K562 (cell line): ENCODE measurements at regions not wholly inside any gene's neighbourhood (a gene's known extent, or its start where the extent isn't known, plus 50 kb on each side); places are given as distances from the start of the nearest gene placed in this dataset.
A peak's percentile ranks its signal among the peaks of the same experiment; 100 is the strongest.

Experiments
- CEBPB ChIP-seq: fragments of 450-650 bp; IDR thresholded peaks from 2 replicates; pipeline ENCODE4 v1.6.1; 2016; ENCODE audit warnings: missing genetic modification characterization, missing compliant biosample characterization
- CHD2 ChIP-seq: IDR thresholded peaks from 2 replicates; pipeline ENCODE4 v1.6.1; 2011; ENCODE audit warnings: low read depth, low read length
- DDX20 ChIP-seq: fragments of 450-650 bp; IDR thresholded peaks from 2 replicates; pipeline ENCODE4 v1.6.1; 2016; ENCODE audit warnings: missing genetic modification characterization, low read depth, mild to moderate bottlenecking, missing compliant biosample characterization, moderate library complexity
- ESRRB ChIP-seq: fragments of 250-450 bp; sonication (Bioruptor Pico); IDR thresholded peaks from 2 replicates; pipeline ENCODE4 v1.5.0; 2020; ENCODE audit warnings: mild to moderate bottlenecking, moderate library complexity, borderline replicate concordance
- HMG20B ChIP-seq: fragments of 250-450 bp; sonication (Bioruptor Pico); IDR thresholded peaks from 2 replicates; pipeline ENCODE4 v1.5.0; 2021; ENCODE audit warnings: mild to moderate bottlenecking
- KDM1A ChIP-seq, 2 experiments: fragments of 450-650 bp; IDR thresholded peaks; 2 replicates each; pipeline ENCODE4 v1.6.1; 2016; ENCODE audit warnings: mild to moderate bottlenecking in 2 of 2
- MYNN ChIP-seq, 2 experiments: sonication (generic); formaldehyde crosslinking in 1 of 2; IDR thresholded peaks; 2 replicates each; pipeline versions ENCODE4 v1.5.0 to v1.6.1; 2016 to 2020; ENCODE audit warnings: antibody characterized with exemption in 1 of 2, missing genetic modification reagents in 1 of 2
- NFATC3 ChIP-seq: fragments of 450-650 bp; IDR thresholded peaks from 2 replicates; pipeline ENCODE4 v1.6.1; 2017; ENCODE audit warnings: mild to moderate bottlenecking
- RBM15 ChIP-seq: fragments of 200-400 bp; formaldehyde crosslinking; IDR thresholded peaks from 2 replicates; pipeline ENCODE4 v1.6.1; 2018; ENCODE audit warnings: mild to moderate bottlenecking, low read length, moderate library complexity; ENCODE audit not compliant: insufficient read depth
- RBM22 ChIP-seq: fragments of 200-400 bp; formaldehyde crosslinking; IDR thresholded peaks from 2 replicates; pipeline ENCODE4 v1.6.1; 2018; ENCODE audit warnings: low read length, low read depth; ENCODE audit not compliant: poor library complexity, severe bottlenecking
- RBM39 ChIP-seq: fragments of 200-400 bp; formaldehyde crosslinking; optimal IDR thresholded peaks from 2 replicates; pipeline ENCODE3; 2018; ENCODE audit warnings: low read depth, low read length
- RFX1 ChIP-seq: fragments of 450-650 bp; IDR thresholded peaks from 2 replicates; pipeline ENCODE4 v1.6.1; 2016; ENCODE audit warnings: mild to moderate bottlenecking, moderate library complexity
- SIRT6 ChIP-seq: IDR thresholded peaks from one replicate; pipeline ENCODE4 v1.6.1; 2012; ENCODE audit warnings: low read depth, mild to moderate bottlenecking, control low read depth, inconsistent platforms, low read length, moderate library complexity
- SREBF1 ChIP-seq: fragments of 150-350 bp; IDR thresholded peaks from 2 replicates; pipeline ENCODE4 v1.6.1; 2014; ENCODE audit warnings: antibody characterized with exemption, low read depth, low read length, borderline replicate concordance
- STAG1 ChIP-seq: sonication (generic); formaldehyde crosslinking; IDR thresholded peaks from 2 replicates; pipeline ENCODE4 v1.5.0; 2020; ENCODE audit warnings: missing genetic modification reagents, borderline replicate concordance
- TAF9B ChIP-seq: fragments of 450-650 bp; IDR thresholded peaks from 2 replicates; pipeline ENCODE4 v1.6.1; 2018; ENCODE audit warnings: mild to moderate bottlenecking; ENCODE audit not compliant: partially characterized antibody
- WHSC1 ChIP-seq: IDR thresholded peaks from one replicate; pipeline ENCODE4 v1.6.1; 2012; ENCODE audit warnings: low read length, control low read depth, inconsistent platforms
- ZNF165 ChIP-seq: fragments of 250-450 bp; sonication (Bioruptor Pico); IDR thresholded peaks from 2 replicates; pipeline ENCODE4 v1.4.0; 2020; ENCODE audit warnings: borderline replicate concordance
- ZNF282 ChIP-seq: sonication (generic); formaldehyde crosslinking; IDR thresholded peaks from 2 replicates; pipeline ENCODE4 v1.8.1; 2023; ENCODE audit warnings: missing genetic modification reagents
- ZNF444 ChIP-seq: fragments of 250-450 bp; sonication (Bioruptor Pico); IDR thresholded peaks from 2 replicates; pipeline ENCODE4 v1.4.0; 2020; ENCODE audit warnings: mild to moderate bottlenecking, moderate library complexity
- TF ChIP-seq, protein P1 (sequence below): fragments of 450-650 bp; IDR thresholded peaks from 2 replicates; pipeline ENCODE4 v1.6.1; 2016; ENCODE audit warnings: mild to moderate bottlenecking
- TF ChIP-seq, protein P2 (sequence below): fragments of 450-650 bp; IDR thresholded peaks from one replicate; pipeline ENCODE4 v1.6.1; 2018; ENCODE audit warnings: mild to moderate bottlenecking, moderate library complexity; ENCODE audit not compliant: partially characterized antibody
- TF ChIP-seq, protein P3 (sequence below): sonication (generic); formaldehyde crosslinking; IDR thresholded peaks from 2 replicates; pipeline ENCODE4 v1.8.0; 2022; ENCODE audit warnings: mild to moderate bottlenecking, low read depth, missing genetic modification reagents
- TF ChIP-seq, protein P4 (sequence below): fragments of 250-450 bp; sonication (Bioruptor Pico); IDR thresholded peaks from 2 replicates; pipeline ENCODE4 v1.4.0; 2020; ENCODE audit warnings: mild to moderate bottlenecking, moderate library complexity

DNA sequence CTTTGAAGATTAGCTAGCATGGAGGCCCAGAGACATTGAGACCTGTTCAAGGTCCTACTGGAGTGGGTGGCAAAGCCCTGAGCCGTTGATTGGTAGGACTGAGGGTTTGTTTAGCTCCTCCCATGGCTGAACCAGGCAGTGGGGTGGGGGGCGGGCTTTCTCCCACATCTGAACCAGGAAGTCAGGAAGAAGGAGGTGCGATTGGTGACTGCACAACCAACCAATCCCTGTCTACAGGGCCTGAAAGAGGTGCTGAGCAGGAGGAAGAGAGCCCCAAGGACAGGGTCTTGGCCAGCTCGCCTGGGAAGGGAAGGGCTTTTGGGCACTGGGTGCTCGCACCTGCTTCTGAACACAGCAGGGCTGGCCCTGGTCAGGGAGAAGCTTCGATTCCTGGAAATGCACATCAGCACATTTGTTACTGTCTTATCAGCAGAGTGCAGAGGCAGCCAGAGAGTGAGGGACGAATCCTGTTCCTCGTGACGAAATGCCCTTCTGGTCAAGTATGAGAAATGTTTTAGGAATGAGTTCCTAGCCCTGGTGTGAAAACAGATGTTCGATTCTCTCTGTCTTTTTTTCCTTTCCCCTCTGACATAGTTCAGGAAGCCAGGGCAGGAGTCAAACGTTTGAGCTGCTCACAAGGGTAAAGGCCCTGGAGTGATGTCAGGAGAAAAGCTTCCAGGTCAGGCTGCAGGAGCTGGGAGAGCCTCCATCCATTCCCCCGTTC lies 294.8 kb upstream of the KLF4 start (continued):
- TF ChIP-seq, protein P1, sequence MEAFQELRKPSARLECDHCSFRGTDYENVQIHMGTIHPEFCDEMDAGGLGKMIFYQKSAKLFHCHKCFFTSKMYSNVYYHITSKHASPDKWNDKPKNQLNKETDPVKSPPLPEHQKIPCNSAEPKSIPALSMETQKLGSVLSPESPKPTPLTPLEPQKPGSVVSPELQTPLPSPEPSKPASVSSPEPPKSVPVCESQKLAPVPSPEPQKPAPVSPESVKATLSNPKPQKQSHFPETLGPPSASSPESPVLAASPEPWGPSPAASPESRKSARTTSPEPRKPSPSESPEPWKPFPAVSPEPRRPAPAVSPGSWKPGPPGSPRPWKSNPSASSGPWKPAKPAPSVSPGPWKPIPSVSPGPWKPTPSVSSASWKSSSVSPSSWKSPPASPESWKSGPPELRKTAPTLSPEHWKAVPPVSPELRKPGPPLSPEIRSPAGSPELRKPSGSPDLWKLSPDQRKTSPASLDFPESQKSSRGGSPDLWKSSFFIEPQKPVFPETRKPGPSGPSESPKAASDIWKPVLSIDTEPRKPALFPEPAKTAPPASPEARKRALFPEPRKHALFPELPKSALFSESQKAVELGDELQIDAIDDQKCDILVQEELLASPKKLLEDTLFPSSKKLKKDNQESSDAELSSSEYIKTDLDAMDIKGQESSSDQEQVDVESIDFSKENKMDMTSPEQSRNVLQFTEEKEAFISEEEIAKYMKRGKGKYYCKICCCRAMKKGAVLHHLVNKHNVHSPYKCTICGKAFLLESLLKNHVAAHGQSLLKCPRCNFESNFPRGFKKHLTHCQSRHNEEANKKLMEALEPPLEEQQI: peak; percentile 93
- TF ChIP-seq RBM22 (no peak), NFATC3 (no peak), ZNF165 (CRISPR knock-in tag) (no peak), RBM15 (no peak), CEBPB (tag) (peak; percentile 66), ZNF282 (no peak), TAF9B (peak; percentile 80), SIRT6 (no peak), KDM1A (IDR thresholded peaks at IDR 0.05) (peak; percentile 92 to 93), HMG20B (no peak), DDX20 (tag) (no peak), STAG1 (CRISPR knock-in tag) (no peak), SREBF1 (no peak), RBM39 (no peak), RFX1 (no peak), ESRRB (CRISPR knock-in tag) (no peak), ZNF444 (CRISPR knock-in tag) (no peak), MYNN (IDR thresholded peaks at IDR 0.05) (peak; percentile 90), MYNN (CRISPR knock-in tag; IDR thresholded peaks at IDR 0.05) (no peak), WHSC1 (no peak), CHD2 (no peak; the same call in 1 of the 2 replicates)
- TF ChIP-seq, protein P2, sequence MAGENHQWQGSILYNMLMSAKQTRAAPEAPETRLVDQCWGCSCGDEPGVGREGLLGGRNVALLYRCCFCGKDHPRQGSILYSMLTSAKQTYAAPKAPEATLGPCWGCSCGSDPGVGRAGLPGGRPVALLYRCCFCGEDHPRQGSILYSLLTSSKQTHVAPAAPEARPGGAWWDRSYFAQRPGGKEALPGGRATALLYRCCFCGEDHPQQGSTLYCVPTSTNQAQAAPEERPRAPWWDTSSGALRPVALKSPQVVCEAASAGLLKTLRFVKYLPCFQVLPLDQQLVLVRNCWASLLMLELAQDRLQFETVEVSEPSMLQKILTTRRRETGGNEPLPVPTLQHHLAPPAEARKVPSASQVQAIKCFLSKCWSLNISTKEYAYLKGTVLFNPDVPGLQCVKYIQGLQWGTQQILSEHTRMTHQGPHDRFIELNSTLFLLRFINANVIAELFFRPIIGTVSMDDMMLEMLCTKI: no peak
- TF ChIP-seq, protein P3, sequence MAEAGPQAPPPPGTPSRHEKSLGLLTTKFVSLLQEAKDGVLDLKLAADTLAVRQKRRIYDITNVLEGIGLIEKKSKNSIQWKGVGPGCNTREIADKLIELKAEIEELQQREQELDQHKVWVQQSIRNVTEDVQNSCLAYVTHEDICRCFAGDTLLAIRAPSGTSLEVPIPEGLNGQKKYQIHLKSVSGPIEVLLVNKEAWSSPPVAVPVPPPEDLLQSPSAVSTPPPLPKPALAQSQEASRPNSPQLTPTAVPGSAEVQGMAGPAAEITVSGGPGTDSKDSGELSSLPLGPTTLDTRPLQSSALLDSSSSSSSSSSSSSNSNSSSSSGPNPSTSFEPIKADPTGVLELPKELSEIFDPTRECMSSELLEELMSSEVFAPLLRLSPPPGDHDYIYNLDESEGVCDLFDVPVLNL (CRISPR knock-in tag): no peak
- TF ChIP-seq, protein P4, sequence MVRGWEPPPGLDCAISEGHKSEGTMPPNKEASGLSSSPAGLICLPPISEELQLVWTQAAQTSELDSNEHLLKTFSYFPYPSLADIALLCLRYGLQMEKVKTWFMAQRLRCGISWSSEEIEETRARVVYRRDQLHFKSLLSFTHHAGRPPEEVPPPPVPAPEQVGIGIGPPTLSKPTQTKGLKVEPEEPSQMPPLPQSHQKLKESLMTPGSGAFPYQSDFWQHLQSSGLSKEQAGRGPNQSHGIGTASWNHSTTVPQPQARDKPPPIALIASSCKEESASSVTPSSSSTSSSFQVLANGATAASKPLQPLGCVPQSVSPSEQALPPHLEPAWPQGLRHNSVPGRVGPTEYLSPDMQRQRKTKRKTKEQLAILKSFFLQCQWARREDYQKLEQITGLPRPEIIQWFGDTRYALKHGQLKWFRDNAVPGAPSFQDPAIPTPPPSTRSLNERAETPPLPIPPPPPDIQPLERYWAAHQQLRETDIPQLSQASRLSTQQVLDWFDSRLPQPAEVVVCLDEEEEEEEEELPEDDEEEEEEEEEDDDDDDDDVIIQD (CRISPR knock-in tag): no peak
